GM23338 (cell line): ENCODE measurements at regions not wholly inside any gene's neighbourhood (a gene's known extent, or its start where the extent isn't known, plus 50 kb on each side); places are given as distances from the start of the nearest gene placed in this dataset.

ENCODE experiments used
- ATAC-seq: fragments of 200-7000 bp; cut with Tn5 transposase; 3 replicates; pipeline ENCODE4 v1.9.1; 2020
- DNase-seq: peaks from one replicate; pipeline ENCODE4 v3.0.0-alpha.2; 2015; ENCODE audit warnings: low spot score
- H2AFZ ChIP-seq: fragments of 200-600 bp; sonication (generic); 2 replicates; pipeline ENCODE4 v1.8.0; 2016; ENCODE audit warnings: antibody characterized with exemption, mild to moderate bottlenecking, moderate library complexity
- H3F3A ChIP-seq: fragments of 200-600 bp; sonication (generic); replicated peaks from 2 replicates; pipeline ENCODE4 v1.8.0; 2017; ENCODE audit warnings: antibody characterized with exemption, mixed run types, low read depth
- H3K27ac ChIP-seq: fragments of 200-600 bp; sonication (generic); 2 replicates; pipeline ENCODE4 v1.6.1; 2016; ENCODE audit warnings: low read depth
- H3K27me3 ChIP-seq: fragments of 200-600 bp; sonication (generic); 2 replicates; pipeline ENCODE4 v1.8.0; 2016; ENCODE audit warnings: mild to moderate bottlenecking, mixed run types, moderate library complexity; ENCODE audit not compliant: insufficient read depth
- H3K36me3 ChIP-seq: fragments of 200-600 bp; sonication (generic); 2 replicates; pipeline ENCODE4 v1.8.0; 2016; ENCODE audit warnings: mild to moderate bottlenecking; ENCODE audit not compliant: insufficient read depth
- H3K4me1 ChIP-seq: fragments of 200-600 bp; sonication (generic); 2 replicates; pipeline ENCODE4 v1.8.0; 2016; ENCODE audit warnings: mild to moderate bottlenecking, moderate library complexity; ENCODE audit not compliant: insufficient read depth
- H3K4me2 ChIP-seq: fragments of 200-600 bp; sonication (generic); 2 replicates; pipeline ENCODE4 v1.7.1; 2017; ENCODE audit warnings: mixed run types
- H3K4me3 ChIP-seq: fragments of 200-600 bp; sonication (generic); 2 replicates; pipeline ENCODE4 v1.6.1; 2016; ENCODE audit warnings: mixed run types
- H3K79me2 ChIP-seq: fragments of 200-600 bp; sonication (generic); replicated peaks from 2 replicates; pipeline ENCODE4 v1.8.0; 2017; ENCODE audit warnings: mild to moderate bottlenecking; ENCODE audit not compliant: insufficient read depth
- H3K9me2 ChIP-seq: fragments of 200-600 bp; sonication (generic); 2 replicates; pipeline ENCODE4 v1.8.0; 2017; ENCODE audit not compliant: insufficient read depth
- H4K20me1 ChIP-seq: fragments of 200-600 bp; sonication (generic); replicated peaks from 2 replicates; pipeline ENCODE4 v1.8.0; 2017; ENCODE audit warnings: mild to moderate bottlenecking; ENCODE audit not compliant: insufficient read depth
- H3K27ac Mint-ChIP-seq: 2 replicates; pipeline ENCODE4 v1.8.0; 2020; ENCODE audit warnings: inconsistent platforms, mild to moderate bottlenecking, moderate library complexity, mixed read lengths
- H3K27me3 Mint-ChIP-seq: 3 replicates; pipeline ENCODE4 v1.8.0; 2022; ENCODE audit warnings: low read depth, mild to moderate bottlenecking, moderate library complexity, mixed read lengths, inconsistent platforms; ENCODE audit not compliant: insufficient read depth, poor library complexity
- H3K36me3 Mint-ChIP-seq: 3 replicates; pipeline ENCODE4 v1.8.0; 2021; ENCODE audit warnings: low read depth, mild to moderate bottlenecking, inconsistent platforms, moderate library complexity, mixed read lengths
- H3K4me1 Mint-ChIP-seq: 3 replicates; pipeline ENCODE4 v1.8.0; 2020; ENCODE audit warnings: mild to moderate bottlenecking, inconsistent platforms, mixed read lengths
- H3K4me3 Mint-ChIP-seq: 3 replicates; pipeline ENCODE4 v1.8.0; 2021; ENCODE audit warnings: moderate library complexity, mild to moderate bottlenecking, inconsistent platforms, mixed read lengths
- H3K9me3 Mint-ChIP-seq: 3 replicates; pipeline ENCODE4 v1.8.0; 2020; ENCODE audit warnings: moderate library complexity, mild to moderate bottlenecking, inconsistent platforms, mixed read lengths
- CREB1 ChIP-seq: fragments of 250-450 bp; sonication (Bioruptor Pico); IDR thresholded peaks from 2 replicates; pipeline ENCODE4 v1.5.0; 2020; ENCODE audit warnings: low read depth, mild to moderate bottlenecking, moderate library complexity
- CTCF ChIP-seq, 2 experiments: fragments of 200-600 bp in 1 of 2; sonication (generic) in 1 of 2; conservative IDR thresholded peaks; 2 replicates each; pipeline versions ENCODE4 v1.5.1 to v1.6.1; 2016 to 2017; ENCODE audit warnings: antibody characterized with exemption in 2 of 2, low read depth in 2 of 2, mild to moderate bottlenecking in 2 of 2, moderate library complexity in 1 of 2
- ETS1 ChIP-seq: IDR thresholded peaks from 2 replicates; pipeline ENCODE4 v1.6.1; 2016; ENCODE audit warnings: antibody characterized with exemption
- EZH2 ChIP-seq: fragments of 200-600 bp; sonication (generic); IDR thresholded peaks from one replicate; pipeline ENCODE4 v1.8.0; 2017; ENCODE audit warnings: antibody characterized with exemption, mild to moderate bottlenecking, low read depth; ENCODE audit not compliant: unreplicated experiment
- EZH2phosphoT487 ChIP-seq: fragments of 200-600 bp; sonication (generic); IDR thresholded peaks from one replicate; pipeline ENCODE4 v1.8.1; 2018; ENCODE audit warnings: antibody characterized with exemption; ENCODE audit not compliant: unreplicated experiment
- JUNB ChIP-seq: IDR thresholded peaks from one replicate; pipeline ENCODE4 v1.6.1; 2016; ENCODE audit warnings: antibody characterized with exemption; ENCODE audit not compliant: unreplicated experiment
- NANOG ChIP-seq: IDR thresholded peaks from 2 replicates; pipeline ENCODE4 v1.6.1; 2016; ENCODE audit warnings: antibody characterized with exemption, borderline replicate concordance
- POLR2AphosphoS5 ChIP-seq: IDR thresholded peaks from 2 replicates; pipeline ENCODE4 v1.6.1; 2016; ENCODE audit warnings: antibody characterized with exemption, low read depth
- REST ChIP-seq: IDR thresholded peaks from one replicate; pipeline ENCODE4 v1.6.1; 2018; ENCODE audit warnings: antibody characterized with exemption; ENCODE audit not compliant: unreplicated experiment
- STAT1 ChIP-seq: IDR thresholded peaks from one replicate; pipeline ENCODE4 v1.6.1; 2016; ENCODE audit warnings: antibody characterized with exemption; ENCODE audit not compliant: unreplicated experiment
- ZNF114 ChIP-seq: fragments of 250-450 bp; sonication (Bioruptor Pico); IDR thresholded peaks from 2 replicates; pipeline ENCODE4 v1.5.0; 2020; ENCODE audit warnings: mild to moderate bottlenecking, moderate library complexity
- ZNF331 ChIP-seq: fragments of 250-450 bp; sonication (Bioruptor Pico); IDR thresholded peaks from 2 replicates; pipeline ENCODE4 v1.5.0; 2020; ENCODE audit warnings: low read depth, mild to moderate bottlenecking, moderate library complexity
- TF ChIP-seq, protein P1 (sequence below): fragments of 250-450 bp; sonication (Bioruptor Pico); IDR thresholded peaks from 2 replicates; pipeline ENCODE4 v1.5.0; 2020; ENCODE audit warnings: mild to moderate bottlenecking, moderate library complexity

GRCh38 chr1:29893046-29893723 is 656.9 kb downstream of the PTPRU start:
- peaks cover 17% of the 10 kb centered on the region for H3K4me1 Mint-ChIP-seq
- Histone ChIP-seq H3K4me2 (no peak overlapping the region), H3K27ac (no peak overlapping the region), H3K9me2 (0 out of 2 replicates have a peak, but pooled peaks cover 3% of the 10 kb centered on the region), H3K27me3 (no peaks in the 10 kb centered on the region), H2AFZ (no peak overlapping the region), H3K4me3 (no peak overlapping the region), H3F3A (no peaks in the 10 kb centered on the region), H4K20me1 (no peaks in the 10 kb centered on the region), H3K36me3 (no peaks in the 10 kb centered on the region), H3K79me2 (no peaks in the 10 kb centered on the region), H3K4me1 (no peaks in the 10 kb centered on the region)
- DNase-seq, result peak; percentile 29
- ATAC-seq, result peak; percentile 57
- peaks cover 14% of the 10 kb centered on the region for H3K27me3 Mint-ChIP-seq
- H3K4me3 Mint-ChIP-seq, result no peak overlapping the region
- H3K9me3 Mint-ChIP-seq, result no peaks in the 10 kb centered on the region
- no peaks in the 10 kb centered on the region for H3K36me3 Mint-ChIP-seq
- H3K27ac Mint-ChIP-seq, result no peak overlapping the region
- TF ChIP-seq ZNF114 (CRISPR knock-in tag), result no peak
- TF ChIP-seq, protein P1, sequence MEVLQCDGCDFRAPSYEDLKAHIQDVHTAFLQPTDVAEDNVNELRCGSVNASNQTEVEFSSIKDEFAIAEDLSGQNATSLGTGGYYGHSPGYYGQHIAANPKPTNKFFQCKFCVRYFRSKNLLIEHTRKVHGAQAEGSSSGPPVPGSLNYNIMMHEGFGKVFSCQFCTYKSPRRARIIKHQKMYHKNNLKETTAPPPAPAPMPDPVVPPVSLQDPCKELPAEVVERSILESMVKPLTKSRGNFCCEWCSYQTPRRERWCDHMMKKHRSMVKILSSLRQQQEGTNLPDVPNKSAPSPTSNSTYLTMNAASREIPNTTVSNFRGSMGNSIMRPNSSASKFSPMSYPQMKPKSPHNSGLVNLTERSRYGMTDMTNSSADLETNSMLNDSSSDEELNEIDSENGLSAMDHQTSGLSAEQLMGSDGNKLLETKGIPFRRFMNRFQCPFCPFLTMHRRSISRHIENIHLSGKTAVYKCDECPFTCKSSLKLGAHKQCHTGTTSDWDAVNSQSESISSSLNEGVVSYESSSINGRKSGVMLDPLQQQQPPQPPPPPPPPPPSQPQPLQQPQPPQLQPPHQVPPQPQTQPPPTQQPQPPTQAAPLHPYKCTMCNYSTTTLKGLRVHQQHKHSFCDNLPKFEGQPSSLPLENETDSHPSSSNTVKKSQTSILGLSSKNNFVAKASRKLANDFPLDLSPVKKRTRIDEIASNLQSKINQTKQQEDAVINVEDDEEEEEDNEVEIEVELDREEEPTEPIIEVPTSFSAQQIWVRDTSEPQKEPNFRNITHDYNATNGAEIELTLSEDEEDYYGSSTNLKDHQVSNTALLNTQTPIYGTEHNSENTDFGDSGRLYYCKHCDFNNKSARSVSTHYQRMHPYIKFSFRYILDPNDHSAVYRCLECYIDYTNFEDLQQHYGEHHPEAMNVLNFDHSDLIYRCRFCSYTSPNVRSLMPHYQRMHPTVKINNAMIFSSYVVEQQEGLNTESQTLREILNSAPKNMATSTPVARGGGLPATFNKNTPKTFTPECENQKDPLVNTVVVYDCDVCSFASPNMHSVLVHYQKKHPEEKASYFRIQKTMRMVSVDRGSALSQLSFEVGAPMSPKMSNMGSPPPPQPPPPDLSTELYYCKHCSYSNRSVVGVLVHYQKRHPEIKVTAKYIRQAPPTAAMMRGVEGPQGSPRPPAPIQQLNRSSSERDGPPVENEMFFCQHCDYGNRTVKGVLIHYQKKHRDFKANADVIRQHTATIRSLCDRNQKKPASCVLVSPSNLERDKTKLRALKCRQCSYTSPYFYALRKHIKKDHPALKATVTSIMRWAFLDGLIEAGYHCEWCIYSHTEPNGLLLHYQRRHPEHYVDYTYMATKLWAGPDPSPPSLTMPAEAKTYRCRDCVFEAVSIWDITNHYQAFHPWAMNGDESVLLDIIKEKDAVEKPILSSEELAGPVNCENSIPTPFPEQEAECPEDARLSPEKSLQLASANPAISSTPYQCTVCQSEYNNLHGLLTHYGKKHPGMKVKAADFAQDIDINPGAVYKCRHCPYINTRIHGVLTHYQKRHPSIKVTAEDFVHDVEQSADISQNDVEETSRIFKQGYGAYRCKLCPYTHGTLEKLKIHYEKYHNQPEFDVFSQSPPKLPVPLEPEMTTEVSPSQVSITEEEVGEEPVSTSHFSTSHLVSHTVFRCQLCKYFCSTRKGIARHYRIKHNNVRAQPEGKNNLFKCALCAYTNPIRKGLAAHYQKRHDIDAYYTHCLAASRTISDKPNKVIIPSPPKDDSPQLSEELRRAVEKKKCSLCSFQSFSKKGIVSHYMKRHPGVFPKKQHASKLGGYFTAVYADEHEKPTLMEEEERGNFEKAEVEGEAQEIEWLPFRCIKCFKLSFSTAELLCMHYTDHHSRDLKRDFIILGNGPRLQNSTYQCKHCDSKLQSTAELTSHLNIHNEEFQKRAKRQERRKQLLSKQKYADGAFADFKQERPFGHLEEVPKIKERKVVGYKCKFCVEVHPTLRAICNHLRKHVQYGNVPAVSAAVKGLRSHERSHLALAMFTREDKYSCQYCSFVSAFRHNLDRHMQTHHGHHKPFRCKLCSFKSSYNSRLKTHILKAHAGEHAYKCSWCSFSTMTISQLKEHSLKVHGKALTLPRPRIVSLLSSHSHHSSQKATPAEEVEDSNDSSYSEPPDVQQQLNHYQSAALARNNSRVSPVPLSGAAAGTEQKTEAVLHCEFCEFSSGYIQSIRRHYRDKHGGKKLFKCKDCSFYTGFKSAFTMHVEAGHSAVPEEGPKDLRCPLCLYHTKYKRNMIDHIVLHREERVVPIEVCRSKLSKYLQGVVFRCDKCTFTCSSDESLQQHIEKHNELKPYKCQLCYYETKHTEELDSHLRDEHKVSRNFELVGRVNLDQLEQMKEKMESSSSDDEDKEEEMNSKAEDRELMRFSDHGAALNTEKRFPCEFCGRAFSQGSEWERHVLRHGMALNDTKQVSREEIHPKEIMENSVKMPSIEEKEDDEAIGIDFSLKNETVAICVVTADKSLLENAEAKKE (CRISPR knock-in tag), result no peak
- TF ChIP-seq CREB1 (CRISPR knock-in tag), result no peak
- TF ChIP-seq CTCF (conservative IDR thresholded peaks at IDR 0.05; ENCODE audit: low read depth in 2 of 2), result no peak
- TF ChIP-seq NANOG, result no peak
- TF ChIP-seq STAT1, result no peak
- TF ChIP-seq REST, result no peak
- no peak for TF ChIP-seq JUNB
- no peak for TF ChIP-seq EZH2phosphoT487
- no peak for TF ChIP-seq EZH2
- no peak for TF ChIP-seq POLR2AphosphoS5
- TF ChIP-seq ZNF331, result no peak
- no peak for TF ChIP-seq ETS1
